OCI-LY1 (cell line): ENCODE measurements at regions not wholly inside any gene's neighbourhood (a gene's known extent, or its start where the extent isn't known, plus 50 kb on each side); places are given as distances from the start of the nearest gene placed in this dataset.

Experiments used
- H2AFZ ChIP-seq: fragments of 200-600 bp; sonication (generic), shearing (Covaris generic); 2 replicates; pipeline ENCODE4 v1.6.0; 2014; ENCODE audit warnings: antibody characterized with exemption, mild to moderate bottlenecking, low read length
- H3F3A ChIP-seq: fragments of 200-600 bp; sonication (generic), shearing (Covaris generic); 2 replicates; pipeline ENCODE4 v1.6.0; 2014; ENCODE audit warnings: mild to moderate bottlenecking, antibody characterized with exemption, low read length, moderate library complexity; ENCODE audit not compliant: insufficient read depth
- H3K27ac ChIP-seq: fragments of 200-600 bp; sonication (generic); 2 replicates; pipeline ENCODE4 v1.5.1; 2014; ENCODE audit warnings: low read length, mixed run types, mild to moderate bottlenecking, low read depth; ENCODE audit not compliant: poor library complexity, severe bottlenecking
- H3K27me3 ChIP-seq: fragments of 200-600 bp; sonication (generic); 2 replicates; pipeline ENCODE4 v1.6.0; 2014; ENCODE audit warnings: antibody characterized with exemption, mild to moderate bottlenecking, low read length, moderate library complexity; ENCODE audit not compliant: insufficient read depth
- H3K36me3 ChIP-seq: fragments of 200-600 bp; sonication (generic); 2 replicates; pipeline ENCODE4 v1.6.1; 2014; ENCODE audit warnings: mild to moderate bottlenecking, antibody characterized with exemption, low read length, moderate library complexity, mixed read lengths; ENCODE audit not compliant: insufficient read depth
- H3K4me1 ChIP-seq: fragments of 200-600 bp; sonication (generic); 2 replicates; pipeline ENCODE4 v1.5.1; 2014; ENCODE audit warnings: mild to moderate bottlenecking, low read length, moderate library complexity; ENCODE audit not compliant: insufficient read depth, severe bottlenecking
- H3K4me2 ChIP-seq: fragments of 200-600 bp; sonication (generic), shearing (Covaris generic); 2 replicates; pipeline ENCODE4 v1.6.1; 2014; ENCODE audit warnings: low read length
- H3K4me3 ChIP-seq: fragments of 200-600 bp; sonication (generic); 2 replicates; pipeline ENCODE4 v1.5.1; 2014; ENCODE audit warnings: low read length, low read depth, mild to moderate bottlenecking, mixed read lengths; ENCODE audit not compliant: poor library complexity, severe bottlenecking
- H3K79me2 ChIP-seq: fragments of 200-600 bp; shearing (Covaris generic); 2 replicates; pipeline ENCODE4 v1.6.1; 2016; ENCODE audit warnings: mixed run types, low read length, mixed read lengths; ENCODE audit not compliant: insufficient read depth
- H3K9ac ChIP-seq: fragments of 200-600 bp; sonication (generic), shearing (Covaris generic); 2 replicates; pipeline ENCODE4 v1.6.1; 2014; ENCODE audit warnings: mild to moderate bottlenecking, low read length, mixed read lengths
- H3K9me2 ChIP-seq: fragments of 200-600 bp; sonication (generic), shearing (Covaris generic); 2 replicates; pipeline ENCODE4 v1.6.1; 2014; ENCODE audit warnings: low read depth, mild to moderate bottlenecking, low read length, mixed read lengths
- H3K9me3 ChIP-seq: fragments of 200-600 bp; shearing (Covaris generic); 2 replicates; pipeline ENCODE4 v1.6.1; 2014; ENCODE audit warnings: low read length, mixed read lengths
- H4K20me1 ChIP-seq: fragments of 200-600 bp; sonication (generic), shearing (Covaris generic); 2 replicates; pipeline ENCODE4 v1.6.0; 2016; ENCODE audit warnings: mild to moderate bottlenecking, low read length; ENCODE audit not compliant: insufficient read depth
- EZH2 ChIP-seq: fragments of 200-600 bp; sonication (generic), shearing (Covaris generic); IDR thresholded peaks from 2 replicates; pipeline ENCODE4 v1.8.0; 2017; ENCODE audit warnings: borderline replicate concordance, mixed run types, mild to moderate bottlenecking, antibody characterized with exemption, low read length, moderate library complexity, mixed read lengths
- TF ChIP-seq, protein P1 (sequence below): fragments of 200-600 bp; sonication (generic), shearing (Covaris generic); IDR thresholded peaks from 2 replicates; pipeline ENCODE4 v1.5.1; 2017; ENCODE audit warnings: mild to moderate bottlenecking, antibody characterized with exemption, low read length, moderate library complexity, mixed read lengths

DNA sequence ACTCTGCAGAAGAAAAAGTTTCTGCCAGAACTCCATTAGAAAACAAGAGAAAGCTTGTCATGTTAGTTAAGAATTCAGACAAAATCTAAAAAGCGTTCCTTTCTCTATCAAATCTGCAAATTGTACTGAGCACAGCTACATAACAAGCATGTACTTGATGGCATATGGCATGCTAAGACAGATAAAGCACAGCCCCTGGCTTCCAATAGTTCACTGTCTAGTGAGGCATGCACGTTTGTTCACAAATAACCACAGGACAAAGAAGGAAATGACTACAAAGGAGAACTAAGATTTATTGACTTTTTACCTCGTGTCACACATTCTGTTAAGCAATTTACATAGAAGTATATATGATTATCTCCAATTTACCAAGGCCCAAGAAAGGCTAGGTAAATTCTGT, 518.2 kb upstream of the TLE4 start:
- Histone ChIP-seq H3K9me3 (no peaks in the 10 kb centered on the region), H3K4me1 (no peaks in the 10 kb centered on the region), H3K4me2 (no peak overlapping the region), H3K27me3 (no peaks in the 10 kb centered on the region), H3K4me3 (no peak overlapping the region), H3K27ac (no peak overlapping the region), H2AFZ (no peak overlapping the region), H3K9ac (no peak overlapping the region), H3F3A (no peaks in the 10 kb centered on the region), H3K36me3 (no peaks in the 10 kb centered on the region), H3K9me2 (no peaks in the 10 kb centered on the region), H4K20me1 (no peaks in the 10 kb centered on the region), H3K79me2 (no peaks in the 10 kb centered on the region)
- TF ChIP-seq EZH2: no peak
- TF ChIP-seq, protein P1, sequence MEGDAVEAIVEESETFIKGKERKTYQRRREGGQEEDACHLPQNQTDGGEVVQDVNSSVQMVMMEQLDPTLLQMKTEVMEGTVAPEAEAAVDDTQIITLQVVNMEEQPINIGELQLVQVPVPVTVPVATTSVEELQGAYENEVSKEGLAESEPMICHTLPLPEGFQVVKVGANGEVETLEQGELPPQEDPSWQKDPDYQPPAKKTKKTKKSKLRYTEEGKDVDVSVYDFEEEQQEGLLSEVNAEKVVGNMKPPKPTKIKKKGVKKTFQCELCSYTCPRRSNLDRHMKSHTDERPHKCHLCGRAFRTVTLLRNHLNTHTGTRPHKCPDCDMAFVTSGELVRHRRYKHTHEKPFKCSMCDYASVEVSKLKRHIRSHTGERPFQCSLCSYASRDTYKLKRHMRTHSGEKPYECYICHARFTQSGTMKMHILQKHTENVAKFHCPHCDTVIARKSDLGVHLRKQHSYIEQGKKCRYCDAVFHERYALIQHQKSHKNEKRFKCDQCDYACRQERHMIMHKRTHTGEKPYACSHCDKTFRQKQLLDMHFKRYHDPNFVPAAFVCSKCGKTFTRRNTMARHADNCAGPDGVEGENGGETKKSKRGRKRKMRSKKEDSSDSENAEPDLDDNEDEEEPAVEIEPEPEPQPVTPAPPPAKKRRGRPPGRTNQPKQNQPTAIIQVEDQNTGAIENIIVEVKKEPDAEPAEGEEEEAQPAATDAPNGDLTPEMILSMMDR: no peak

DNA sequence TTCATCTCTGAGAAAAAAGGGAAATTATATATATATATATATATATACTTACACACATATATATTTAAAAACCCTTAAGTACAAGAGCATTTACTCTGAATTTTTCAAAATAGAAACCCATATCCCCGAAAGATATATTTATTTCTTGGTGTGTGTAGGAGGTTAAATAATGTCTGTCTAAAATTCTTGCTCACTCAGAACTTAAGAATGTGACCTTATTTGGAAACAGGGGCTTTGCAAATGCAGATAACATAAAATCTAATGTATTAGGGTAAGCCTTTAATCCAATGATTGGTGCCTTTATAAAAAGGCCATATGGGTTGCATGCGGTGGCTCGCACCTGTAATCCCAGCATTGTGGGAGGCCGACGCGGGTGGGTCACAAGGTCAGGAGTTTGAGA, 517.3 kb upstream of the TLE4 start:
- H3K9ac ChIP-seq: no peak overlapping the region
- no peaks in the 10 kb centered on the region for H3K79me2 ChIP-seq
- H3K9me2 ChIP-seq: no peaks in the 10 kb centered on the region
- no peak overlapping the region for H2AFZ ChIP-seq
- no peaks in the 10 kb centered on the region for H3K36me3 ChIP-seq
- TF ChIP-seq, protein P1: no peak
- TF ChIP-seq EZH2: no peak
- H3K4me2 ChIP-seq: no peak overlapping the region
- no peak overlapping the region for H3K27ac ChIP-seq
- H3K27me3 ChIP-seq: no peaks in the 10 kb centered on the region
- no peaks in the 10 kb centered on the region for H3K4me1 ChIP-seq
- no peak overlapping the region for H3K4me3 ChIP-seq
- no peaks in the 10 kb centered on the region for H3K9me3 ChIP-seq
- H4K20me1 ChIP-seq: no peaks in the 10 kb centered on the region
- H3F3A ChIP-seq: no peaks in the 10 kb centered on the region

DNA sequence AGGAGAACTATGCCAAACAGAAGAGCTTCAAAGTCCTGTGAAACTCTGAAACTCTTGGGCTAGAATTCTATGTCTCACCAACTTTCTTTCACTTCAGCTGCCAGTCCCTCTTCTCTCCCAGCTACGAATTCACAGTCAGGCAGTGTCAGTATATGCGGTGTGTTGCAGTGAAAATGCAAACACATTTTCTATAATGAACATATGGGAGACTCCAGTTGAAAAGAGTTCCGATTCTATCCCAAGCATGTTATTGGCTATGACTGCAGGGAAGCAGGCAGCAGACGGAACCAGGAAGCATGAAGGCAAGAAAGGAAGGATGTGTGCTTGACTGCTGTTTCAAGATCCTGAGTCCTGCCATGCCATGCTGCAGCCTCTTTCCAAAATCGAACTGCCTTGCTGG, 515.7 kb upstream of the TLE4 start:
- no peaks in the 10 kb centered on the region for H3K9me3 ChIP-seq
- no peak overlapping the region for H3K4me2 ChIP-seq
- H3K27ac ChIP-seq: no peak overlapping the region
- H3K4me1 ChIP-seq: no peaks in the 10 kb centered on the region
- H3K36me3 ChIP-seq: no peaks in the 10 kb centered on the region
- H3K79me2 ChIP-seq: no peaks in the 10 kb centered on the region
- no peaks in the 10 kb centered on the region for H3K27me3 ChIP-seq
- H2AFZ ChIP-seq: no peak overlapping the region
- no peaks in the 10 kb centered on the region for H3F3A ChIP-seq
- H3K4me3 ChIP-seq: no peak overlapping the region
- TF ChIP-seq EZH2: no peak
- TF ChIP-seq, protein P1: no peak
- H3K9me2 ChIP-seq: no peaks in the 10 kb centered on the region
- no peaks in the 10 kb centered on the region for H4K20me1 ChIP-seq
- no peak overlapping the region for H3K9ac ChIP-seq
